NCI-H2081 treated with DMSO at 0.1 percent for 48 hours (cell line): ENCODE measurements at regions not wholly inside any gene's neighbourhood (a gene's known extent, or its start where the extent isn't known, plus 50 kb on each side); places are given as distances from the start of the nearest gene placed in this dataset.
"Not testable (repeated sequence)": the region's sequence is repeated elsewhere in the genome, so short reads cannot be mapped to it uniquely, and the experiment has no call there.

Source experiments
- DNase-seq: peaks from one replicate; lab custom pipeline; 2025; lab: John Stamatoyannopoulos, UW

- no peak for DNase-seq
Observed at GRCh38 chr9:71632776-71633175, 135.5 kb downstream of the CEMIP2 start.

GRCh38 chr9:71630377-71630995 lies 137.8 kb downstream of the CEMIP2 start:
- no peak for DNase-seq

- DNase-seq, result no peak
Observed at GRCh38 chr9:71629578-71630215, 138.6 kb downstream of the CEMIP2 start.

- no peak for DNase-seq
Observed at GRCh38 chr9:71628247-71628646, 140.1 kb downstream of the CEMIP2 start.

- no peak for DNase-seq
Observed at GRCh38 chr9:71627537-71627936, 140.8 kb downstream of the CEMIP2 start.

- no peak for DNase-seq
Observed at GRCh38 chr9:71626395-71626794, 141.9 kb downstream of the CEMIP2 start.

GRCh38 chr9:71624728-71625127 lies 143.6 kb downstream of the CEMIP2 start:
- no peak for DNase-seq

GRCh38 chr9:71620746-71621145 lies 147.6 kb downstream of the CEMIP2 start:
- DNase-seq, result no peak

- no peak for DNase-seq
Observed at GRCh38 chr9:71620331-71620730, 148.0 kb downstream of the CEMIP2 start.

GRCh38 chr9:71619926-71620325 lies 148.4 kb downstream of the CEMIP2 start:
- DNase-seq, result no peak

- DNase-seq, result no peak
Observed at GRCh38 chr9:71614409-71615010, 153.8 kb downstream of the CEMIP2 start.

GRCh38 chr9:71612889-71613288 lies 155.4 kb downstream of the CEMIP2 start:
- DNase-seq, result no peak

GRCh38 chr9:71609448-71609830 lies 158.9 kb downstream of the CEMIP2 start:
- no peak for DNase-seq

GRCh38 chr9:71608825-71609447 lies 159.4 kb downstream of the CEMIP2 start:
- no peak for DNase-seq

GRCh38 chr9:71608021-71608420 lies 160.3 kb downstream of the CEMIP2 start:
- DNase-seq, result no peak

GRCh38 chr9:71607461-71607881 lies 160.8 kb downstream of the CEMIP2 start:
- no peak for DNase-seq

GRCh38 chr9:71604197-71605063 lies 163.9 kb downstream of the CEMIP2 start:
- DNase-seq, result no peak

- DNase-seq, result no peak
Observed at GRCh38 chr9:71602652-71603051, 165.7 kb downstream of the CEMIP2 start.

GRCh38 chr9:71595762-71596161 lies 172.6 kb downstream of the CEMIP2 start:
- not testable (repeated sequence) for DNase-seq

- no peak for DNase-seq
Observed at GRCh38 chr9:71594541-71594940, 173.8 kb downstream of the CEMIP2 start.

GRCh38 chr9:71592400-71592799 lies 175.9 kb downstream of the CEMIP2 start:
- DNase-seq, result no peak

GRCh38 chr9:71590362-71590761 lies 178.0 kb downstream of the CEMIP2 start:
- no peak for DNase-seq
